SHP77 treated with DMSO at 0.1 percent for 48 hours (cell line): ENCODE measurements at regions not wholly inside any gene's neighbourhood (a gene's known extent, or its start where the extent isn't known, plus 50 kb on each side); places are given as distances from the start of the nearest gene placed in this dataset.
"Not testable (repeated sequence)": the region's sequence is repeated elsewhere in the genome, so short reads cannot be mapped to it uniquely, and the experiment has no call there.

Source experiments
- DNase-seq: peaks from one replicate; lab custom pipeline; 2025; lab: John Stamatoyannopoulos, UW

DNA sequence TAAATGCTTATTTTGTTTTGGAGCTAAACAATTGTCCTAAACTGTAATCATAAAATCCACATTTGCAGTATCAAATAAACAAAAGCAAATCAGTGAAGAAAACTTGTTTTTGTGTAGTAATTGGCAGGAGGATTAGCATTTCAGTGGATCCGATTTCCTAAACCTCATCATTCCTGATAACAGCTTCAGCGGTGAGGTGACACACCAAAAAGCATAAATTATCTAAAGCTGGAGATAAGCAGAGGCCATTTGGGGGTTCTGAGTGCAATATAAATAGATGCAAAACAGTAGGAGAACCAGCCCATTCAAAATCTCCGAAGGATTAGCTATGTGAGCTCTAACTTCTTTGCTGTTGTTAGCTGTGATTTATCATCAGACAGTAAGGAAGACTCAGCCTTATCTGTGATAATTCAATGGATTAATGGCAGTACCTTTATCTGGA, 235.8 kb downstream of the EPHA7 start:
- no peak for DNase-seq

DNA sequence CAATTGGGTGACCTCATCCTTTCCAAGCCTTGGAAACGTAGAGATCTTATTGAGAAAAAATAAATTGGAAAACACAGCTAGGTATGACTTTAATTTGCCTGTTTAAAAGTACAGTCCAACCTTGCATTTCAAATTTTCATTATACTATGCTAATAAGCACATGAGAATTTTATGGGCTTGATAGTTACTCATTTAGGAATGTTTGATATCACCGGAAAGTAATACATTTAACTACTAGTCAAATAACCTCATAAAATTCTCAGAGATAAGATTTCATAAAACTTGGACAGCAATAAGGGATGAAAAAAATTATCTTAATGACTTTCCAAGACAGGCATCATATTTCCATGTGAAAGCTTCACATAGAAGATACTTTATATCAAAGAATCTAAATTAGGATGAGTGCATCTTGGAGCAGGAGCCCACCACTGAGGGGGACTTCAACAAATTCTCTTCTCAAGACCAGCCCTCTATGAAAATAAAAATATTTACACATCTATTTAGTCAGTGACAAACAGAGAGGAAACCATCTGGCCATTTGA, 236.3 kb downstream of the EPHA7 start:
- DNase-seq: no peak

DNA sequence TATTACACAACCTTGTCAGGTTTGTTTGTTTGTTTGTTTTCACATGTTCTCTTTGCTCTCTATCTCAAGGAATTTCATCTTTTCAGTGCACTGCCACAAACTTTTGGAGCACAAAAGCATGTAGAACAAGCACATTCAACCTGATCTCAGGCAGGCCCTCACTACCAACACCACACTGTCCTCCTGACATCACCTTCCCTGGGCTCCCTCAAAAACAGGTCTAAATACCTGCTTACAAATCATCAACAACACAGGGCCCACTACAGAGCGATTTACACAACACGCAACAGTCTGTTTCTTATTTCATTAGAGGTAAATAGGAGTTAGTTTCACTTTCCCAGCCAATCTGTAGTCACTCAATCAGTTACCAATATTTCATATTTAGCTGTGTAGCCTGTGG, 241.4 kb downstream of the EPHA7 start:
- no peak for DNase-seq

DNA sequence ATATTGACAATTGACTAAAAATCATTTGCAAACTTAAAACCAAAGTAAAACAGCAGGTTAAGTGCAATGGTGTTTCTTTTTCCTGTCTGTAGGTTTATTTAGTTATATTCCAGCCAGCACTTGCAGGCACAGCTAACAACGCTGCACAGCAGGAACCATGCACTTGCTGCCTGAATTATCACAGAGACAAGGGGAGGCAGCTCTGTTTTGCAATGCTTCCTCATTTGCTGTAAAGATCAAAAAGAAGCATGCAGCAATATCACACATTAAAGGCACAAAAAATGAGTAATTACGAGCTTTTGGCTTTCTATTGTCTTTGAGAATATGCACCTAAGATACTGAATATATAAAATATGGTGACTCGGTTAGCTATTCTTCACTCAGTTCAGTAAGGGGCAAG, 241.9 kb downstream of the EPHA7 start:
- no peak for DNase-seq

DNA sequence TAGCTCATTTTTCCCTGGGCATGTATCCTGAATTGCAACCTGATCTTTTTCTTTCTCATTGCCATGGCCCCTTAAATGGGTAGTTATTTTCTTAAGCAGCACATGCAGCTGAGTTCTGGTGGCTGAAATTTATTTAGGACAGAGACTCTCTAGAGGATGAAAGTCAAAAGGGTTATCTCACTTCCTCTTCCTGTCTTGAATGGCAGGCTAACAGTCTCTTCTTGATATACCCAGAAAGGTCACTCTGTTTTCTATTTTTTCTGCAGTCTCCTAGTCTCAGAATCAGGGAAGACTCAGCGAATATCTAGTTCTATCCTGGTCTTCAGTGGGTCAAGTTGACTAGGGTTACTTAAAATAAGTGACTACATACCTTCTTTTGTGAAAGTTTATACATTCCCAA, 243.3 kb downstream of the EPHA7 start:
- DNase-seq: no peak

DNA sequence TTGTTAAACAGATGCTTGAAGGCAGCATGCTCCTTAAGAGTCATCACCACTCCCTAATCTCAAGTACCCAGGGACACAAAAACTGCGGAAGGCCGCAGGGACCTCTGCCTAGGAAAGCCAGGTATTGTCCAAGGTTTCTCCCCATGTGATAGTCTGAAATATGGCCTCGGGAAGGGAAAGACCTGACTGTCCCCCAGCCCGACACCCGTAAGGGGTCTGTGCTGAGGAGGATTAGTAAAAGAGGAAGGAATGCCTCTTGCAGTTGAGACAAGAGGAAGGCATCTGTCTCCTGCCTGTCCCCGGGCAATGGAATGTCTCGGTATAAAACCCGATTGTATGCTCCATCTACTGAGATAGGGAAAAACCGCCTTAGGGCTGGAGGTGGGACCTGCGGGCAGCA, 245.8 kb downstream of the EPHA7 start:
- DNase-seq: not testable (repeated sequence)

DNA sequence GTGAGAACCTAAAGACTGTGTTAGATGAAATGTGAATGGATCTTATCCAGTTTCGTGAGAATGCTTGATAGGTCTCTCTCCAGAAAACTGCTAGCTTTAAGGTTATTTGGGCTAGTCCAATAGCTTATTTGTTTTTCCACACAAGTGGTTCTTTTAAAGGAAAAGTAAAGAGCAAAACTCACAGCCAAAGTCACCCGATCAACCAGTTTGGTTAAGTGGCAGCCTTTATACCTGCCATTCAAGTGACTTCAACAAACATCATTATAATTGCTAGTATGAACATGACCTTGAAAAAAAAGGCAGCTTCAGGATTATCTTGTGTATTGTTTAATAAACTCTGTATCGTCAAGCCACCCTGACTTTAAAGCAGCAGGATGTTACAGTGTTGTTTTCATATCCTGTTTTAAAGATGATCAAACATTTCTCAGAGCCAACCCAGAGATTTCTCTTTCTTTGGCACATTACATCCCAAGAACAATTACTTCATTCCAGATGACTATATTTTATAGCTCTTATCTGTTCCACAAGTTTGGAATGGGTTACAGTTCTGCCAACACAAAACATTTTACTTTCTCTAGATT, 253.4 kb downstream of the EPHA7 start:
- no peak for DNase-seq

DNA sequence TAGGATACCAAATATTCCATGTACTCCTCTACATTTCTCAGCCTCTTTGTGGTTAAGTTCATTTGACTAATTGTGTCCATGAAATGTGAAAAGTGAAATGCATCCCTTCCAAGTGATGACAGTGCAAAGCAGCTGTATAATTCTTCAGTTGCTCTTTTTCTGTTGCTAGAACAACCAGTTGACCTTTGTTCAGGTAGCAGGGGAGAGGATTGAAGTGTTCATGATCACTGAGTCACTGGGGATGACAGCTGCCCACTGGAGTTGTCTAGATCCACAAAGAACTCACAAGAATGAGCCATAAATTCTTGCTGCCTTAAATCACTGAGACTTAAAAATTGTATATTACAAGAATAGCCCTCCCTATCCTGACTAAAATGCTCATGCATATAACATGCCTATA, 254.6 kb downstream of the EPHA7 start:
- no peak for DNase-seq

DNA sequence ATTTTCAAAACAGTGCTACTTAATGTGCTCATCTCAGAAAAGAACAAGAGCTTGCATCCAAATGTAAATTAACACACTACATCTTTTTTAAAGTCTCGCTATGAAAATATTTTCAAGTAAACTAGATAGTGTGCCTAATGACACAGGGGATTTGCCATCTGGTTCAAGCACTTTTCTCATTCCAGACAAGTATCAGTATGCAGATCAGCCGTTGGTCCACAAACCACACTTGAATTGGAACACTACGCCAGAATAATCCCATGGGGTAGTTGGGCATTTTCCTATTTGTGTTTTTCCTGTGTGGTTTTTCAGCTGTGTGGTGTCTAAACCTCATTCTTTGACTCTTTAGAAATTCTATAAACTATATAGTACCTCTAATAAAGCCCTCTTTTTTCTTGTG, 256.2 kb downstream of the EPHA7 start:
- no peak for DNase-seq

DNA sequence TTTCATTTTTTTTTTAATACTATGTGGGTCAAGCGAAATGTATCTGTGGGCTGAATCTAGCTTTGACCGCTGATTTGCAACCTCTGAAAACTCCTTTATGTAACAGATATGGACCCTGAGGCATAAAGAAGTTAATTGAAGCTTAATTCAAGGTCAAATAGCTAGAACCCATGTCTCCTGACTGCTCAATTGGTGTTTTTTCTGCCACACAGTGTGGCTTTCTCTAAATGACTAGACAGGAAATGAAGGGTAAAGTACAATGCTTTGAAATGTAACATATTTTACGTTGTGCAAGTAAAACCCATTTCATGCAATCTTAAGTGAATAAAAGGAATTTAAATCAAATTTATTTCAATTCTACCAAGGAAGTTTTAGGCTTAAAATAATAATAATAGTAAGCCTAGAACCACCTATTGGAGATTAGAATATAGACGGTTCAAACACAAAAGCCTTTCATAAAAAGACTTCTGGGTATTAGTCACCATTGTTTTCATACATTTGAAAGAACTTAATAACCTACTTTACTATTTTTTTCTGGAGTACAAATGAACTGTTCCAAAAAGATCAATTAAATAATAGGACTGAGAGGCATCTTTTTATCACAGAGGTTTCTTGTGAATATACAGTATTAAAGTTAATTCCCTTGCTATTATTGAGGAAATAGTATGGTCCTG, 279.8 kb downstream of the EPHA7 start:
- no peak for DNase-seq

DNA sequence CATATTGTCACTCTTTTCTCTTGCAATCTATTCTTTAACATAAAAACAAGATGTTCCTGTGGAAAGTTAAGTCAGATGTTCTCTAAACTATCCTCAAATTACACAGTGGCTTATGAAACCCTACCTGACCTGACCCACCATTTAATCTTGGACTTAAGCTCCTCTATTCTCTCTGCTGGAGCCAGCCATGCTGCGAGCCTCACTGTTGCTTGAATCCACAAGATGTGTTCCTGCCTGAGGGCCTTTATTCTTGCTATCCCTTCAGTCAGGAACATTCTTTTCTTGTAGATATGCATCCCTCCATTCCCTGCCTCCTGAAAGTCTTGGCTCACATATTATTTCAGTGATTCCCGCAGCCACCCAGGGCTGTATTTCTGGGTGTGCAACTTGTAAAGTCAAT, 283.2 kb downstream of the EPHA7 start:
- DNase-seq: no peak

DNA sequence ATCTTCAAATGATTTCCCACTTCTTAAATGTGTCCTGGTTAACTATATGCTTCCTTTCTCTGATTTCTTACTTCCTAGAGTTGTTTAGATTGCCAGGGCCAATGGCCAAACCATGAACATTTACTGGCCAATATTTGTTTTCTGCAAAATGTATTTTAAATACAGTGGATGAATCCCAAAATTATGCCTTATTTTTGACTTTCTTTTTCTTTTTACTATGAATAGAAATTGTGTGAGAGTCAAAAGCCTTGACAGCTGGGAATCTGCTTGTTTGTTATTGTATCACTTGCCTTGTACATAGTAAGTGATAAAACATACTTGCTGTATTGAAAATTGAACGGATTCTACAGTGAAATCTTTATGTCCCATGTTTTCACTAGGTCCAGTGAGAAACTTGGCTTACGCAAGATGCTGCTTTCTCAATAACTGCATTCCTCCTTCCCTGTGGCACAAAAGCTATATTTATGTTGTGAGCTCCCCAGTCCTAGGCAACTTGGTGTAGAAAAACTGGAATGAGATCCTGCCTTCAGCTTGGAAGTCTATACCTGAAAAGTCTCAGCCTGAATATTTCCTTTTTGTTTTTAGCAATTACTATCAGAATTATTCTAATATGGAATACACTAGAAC, 295.2 kb downstream of the EPHA7 start:
- DNase-seq: no peak

DNA sequence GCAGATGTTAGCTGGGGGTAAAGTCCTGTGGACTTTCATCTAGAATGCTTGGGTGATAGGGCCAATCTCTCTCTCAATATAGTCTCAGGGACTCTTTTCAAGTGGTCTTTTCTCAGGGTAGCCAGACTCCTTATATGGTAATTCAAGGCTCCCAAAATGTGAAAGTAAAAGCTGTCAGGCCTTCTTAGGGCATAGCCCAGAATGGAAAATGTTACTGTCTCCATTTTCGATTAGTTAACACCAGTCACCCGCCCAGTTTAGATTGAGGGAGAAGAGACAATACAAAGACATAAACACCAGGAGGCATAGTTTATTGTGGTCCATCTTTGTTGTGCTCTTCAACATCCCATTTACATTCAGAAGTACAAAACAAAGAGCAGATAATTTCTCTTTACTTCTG, 295.8 kb downstream of the EPHA7 start:
- no peak for DNase-seq

DNA sequence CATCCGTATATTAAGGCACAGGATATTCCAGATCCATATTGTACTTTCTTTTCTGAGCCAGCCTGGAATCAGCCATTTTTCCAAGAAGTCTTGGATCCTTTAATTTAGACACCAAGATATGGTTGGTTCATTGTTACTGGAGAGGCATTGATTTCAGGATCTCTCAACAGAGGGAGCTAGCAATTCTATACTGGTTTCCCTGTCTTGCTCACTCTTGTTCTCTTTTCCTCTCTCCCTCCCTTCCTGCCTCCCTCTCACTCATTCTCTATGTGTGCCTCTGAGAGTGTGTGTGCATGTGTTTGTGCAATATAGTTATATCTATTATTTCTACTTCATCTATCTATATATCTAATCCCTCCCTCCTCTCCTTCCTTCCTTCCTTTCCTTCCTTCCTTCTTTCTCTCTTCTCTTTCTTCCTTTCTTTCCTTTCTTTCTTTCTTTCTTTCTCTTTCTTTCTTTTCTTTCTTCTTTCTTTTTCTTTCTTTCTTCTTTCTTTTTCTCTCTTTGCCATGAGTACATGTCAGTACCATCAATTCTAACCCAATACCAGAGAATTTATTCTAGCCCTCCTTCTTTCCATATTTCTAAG, 299.1 kb downstream of the EPHA7 start:
- DNase-seq: no peak

DNA sequence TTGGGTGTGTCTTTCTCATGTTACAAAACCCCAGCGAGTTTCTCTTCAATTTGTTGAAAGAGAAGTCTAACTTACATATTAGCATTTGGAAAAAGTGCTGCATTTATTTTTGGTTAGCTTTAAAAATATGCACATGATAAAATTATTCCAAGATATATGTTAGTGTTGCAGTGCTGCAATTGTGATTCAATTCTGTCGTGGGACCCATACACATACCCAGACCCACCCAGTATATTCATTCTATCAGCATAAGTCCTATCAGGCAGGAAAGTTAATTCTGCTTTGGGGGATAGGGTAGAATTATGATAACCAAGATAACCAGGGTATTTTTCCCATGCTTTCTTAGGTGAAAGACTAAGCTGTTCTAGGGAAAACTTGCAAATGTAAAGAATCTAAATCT, 313.5 kb downstream of the EPHA7 start:
- DNase-seq: no peak

DNA sequence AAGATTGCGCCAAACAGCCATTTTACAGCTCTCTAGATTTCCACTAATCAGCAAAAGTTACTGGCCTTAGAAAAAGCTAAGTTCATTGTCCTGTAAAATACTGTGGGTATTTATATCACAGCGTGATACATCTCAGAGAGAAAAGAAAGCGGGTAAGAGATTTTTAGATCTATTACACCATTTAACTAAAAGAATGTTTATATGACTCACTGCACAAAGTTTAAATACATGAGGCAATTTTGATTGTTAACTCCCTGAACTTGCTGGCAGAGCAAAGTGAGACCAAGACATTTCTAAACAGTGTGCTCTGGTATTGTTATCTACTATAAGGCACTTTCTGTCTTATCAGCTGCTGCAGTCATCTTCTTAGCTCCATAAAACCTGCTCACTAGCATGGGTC, 314.3 kb downstream of the EPHA7 start:
- DNase-seq: no peak

DNA sequence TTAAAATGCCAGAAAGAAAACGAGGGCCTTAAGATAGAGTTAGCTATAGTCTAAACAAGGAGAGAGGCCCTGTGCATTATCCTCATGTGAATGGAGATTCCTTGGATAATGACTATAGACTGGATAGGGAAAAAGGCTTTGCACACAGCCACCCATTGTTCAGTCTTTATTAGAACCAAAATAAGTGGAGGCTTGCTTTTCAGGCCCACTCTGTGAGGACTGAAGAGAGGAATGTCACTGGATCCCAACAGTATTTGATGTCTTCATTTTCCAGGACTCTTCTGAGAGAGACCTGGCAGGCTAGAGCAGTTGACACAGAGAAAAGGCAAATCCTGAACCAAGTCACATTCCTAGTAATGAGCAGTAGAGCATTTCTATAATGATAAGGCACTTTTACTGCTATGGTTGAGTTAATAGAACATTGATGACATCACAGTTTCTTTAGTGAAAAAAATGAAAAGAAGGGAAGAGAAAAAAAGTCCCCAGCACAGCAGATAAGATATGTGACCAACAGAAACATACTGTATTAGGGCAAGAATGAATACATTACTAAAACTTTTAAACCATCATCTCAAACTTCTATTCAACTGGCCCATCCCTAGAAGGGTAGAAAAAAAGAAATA, 315.1 kb downstream of the EPHA7 start:
- DNase-seq: no peak

DNA sequence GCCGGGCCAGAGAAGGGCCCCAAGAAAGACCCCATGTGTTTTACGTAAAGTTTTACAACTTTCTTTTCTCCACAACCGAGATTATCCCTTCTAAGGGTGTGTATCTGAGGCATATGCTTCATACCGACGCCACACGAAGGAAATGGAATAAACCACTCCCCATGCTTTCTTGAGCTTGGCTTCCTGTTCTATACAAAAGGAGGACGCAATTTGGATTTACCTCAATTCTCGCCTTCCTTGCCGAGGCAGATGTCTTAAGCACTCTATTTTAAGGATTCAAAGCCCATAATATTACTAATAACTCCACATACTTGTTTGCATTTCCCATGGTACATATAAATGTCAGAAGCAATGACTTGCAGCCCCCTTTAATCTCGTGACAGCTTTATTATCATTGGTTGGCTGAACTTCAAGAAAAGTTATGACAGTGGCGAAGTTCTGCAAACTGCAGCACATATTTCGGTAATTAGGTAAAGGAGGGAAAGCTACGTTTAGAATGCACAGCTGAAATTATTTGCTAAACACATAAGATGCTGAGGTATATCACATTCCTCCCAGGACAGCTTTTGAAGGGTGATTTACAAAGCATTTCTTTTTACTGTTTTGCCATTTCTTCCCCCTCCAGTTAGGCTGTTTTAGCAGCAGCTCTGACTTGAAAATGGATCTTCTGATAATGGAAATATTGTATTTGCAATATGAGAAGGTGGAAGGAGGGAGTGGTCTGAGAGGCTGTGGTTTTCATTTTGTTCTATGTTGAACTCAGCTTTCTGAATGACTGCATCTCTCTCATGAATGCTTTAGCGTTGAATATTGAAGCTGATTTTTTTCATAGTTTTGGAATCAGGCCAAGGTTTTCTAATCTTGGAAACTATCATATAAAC, 330.5 kb downstream of the EPHA7 start:
- no peak for DNase-seq

DNA sequence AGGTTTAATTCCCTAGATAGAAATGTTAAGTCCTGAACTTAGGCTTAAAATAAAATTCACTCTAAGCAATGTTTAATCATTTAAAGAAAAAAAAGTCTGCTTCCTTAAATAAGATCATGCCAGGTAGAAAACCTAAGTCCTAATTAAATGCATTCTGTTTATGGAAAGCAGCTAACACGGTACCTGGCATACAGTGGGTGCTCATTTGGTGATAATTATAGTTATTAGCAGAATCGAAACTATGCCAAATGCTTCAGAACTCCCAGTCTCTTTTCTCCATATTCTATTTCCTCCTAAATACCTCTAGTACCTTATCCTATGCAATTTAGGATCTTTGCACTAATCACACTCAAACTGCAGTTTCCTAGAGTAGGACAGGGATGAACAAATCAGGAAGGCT, 331.8 kb downstream of the EPHA7 start:
- DNase-seq: no peak

DNA sequence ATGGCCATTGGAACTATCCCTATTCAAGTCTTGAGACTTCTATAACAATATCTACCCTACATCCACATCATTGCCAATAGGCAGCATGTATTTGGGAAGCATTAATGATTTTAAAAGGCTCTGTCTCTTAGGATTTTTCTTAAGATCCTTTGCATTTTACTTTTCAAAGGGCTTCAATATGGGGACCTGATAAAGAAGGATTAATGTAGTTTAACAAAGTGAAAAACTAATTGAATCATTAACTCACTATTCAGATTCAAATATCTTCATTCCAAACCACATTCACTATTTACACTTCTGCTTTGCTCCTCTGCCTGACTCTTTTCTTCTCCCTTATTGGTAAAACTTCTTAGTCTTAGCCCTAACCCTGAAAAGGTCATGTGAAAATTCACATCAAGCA, 333.0 kb downstream of the EPHA7 start:
- DNase-seq: no peak

DNA sequence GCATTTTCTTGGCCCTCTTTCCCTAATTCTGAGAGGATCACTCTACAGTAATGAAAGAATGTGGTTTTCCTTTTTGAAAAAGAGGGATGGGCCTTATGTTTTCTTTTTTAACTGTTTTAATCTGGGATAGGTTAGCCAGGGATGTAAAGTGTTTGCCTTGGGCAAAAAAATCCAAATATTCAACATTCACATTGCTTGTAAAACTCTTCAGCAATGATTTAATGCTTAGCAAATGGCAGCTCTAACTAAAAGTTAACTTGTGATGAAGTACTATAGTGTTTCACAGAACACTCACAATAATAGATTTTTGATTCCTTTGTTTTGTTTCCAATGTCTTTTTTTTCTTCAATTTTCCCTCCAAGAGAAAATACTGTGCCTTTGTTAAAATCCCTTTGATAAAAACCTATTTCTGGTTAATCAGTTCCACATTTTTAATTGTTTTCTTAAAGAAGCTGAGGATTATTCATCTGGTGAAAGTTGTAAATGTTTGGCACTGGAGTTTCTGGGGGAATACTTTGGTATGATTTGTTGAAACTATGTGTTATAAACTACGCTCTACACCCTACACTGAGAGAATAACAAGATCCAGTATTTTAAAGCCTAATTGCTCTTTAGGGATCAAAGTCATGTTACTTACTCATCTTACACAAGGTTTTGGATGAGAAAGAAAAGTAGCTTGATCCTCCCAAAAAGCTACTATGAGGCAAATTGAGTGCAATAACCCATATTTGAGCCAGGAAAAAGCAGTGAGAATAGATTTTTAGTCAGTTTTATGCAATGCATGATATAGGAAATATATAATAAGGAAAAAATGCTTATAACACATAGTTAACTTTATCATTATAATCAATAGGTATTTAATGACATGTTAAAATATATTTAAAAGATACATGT, 335.8 kb downstream of the EPHA7 start:
- no peak for DNase-seq
